A549 (cell line): ENCODE measurements at regions not wholly inside any gene's neighbourhood (a gene's known extent, or its start where the extent isn't known, plus 50 kb on each side); places are given as distances from the start of the nearest gene placed in this dataset.

Experiments
- ATAC-seq, 2 experiments: fragments of 200-7000 bp in 1 of 2; fragments of >200 bp in 1 of 2; cut with Nextera tagmentation in 1 of 2; cut with Tn5 transposase in 1 of 2; 3 replicates each; pipeline versions ENCODE4 v1.8.0 to v1.9.1; 2018 to 2020; ENCODE audit warnings: mild to moderate bottlenecking in 1 of 2, moderate library complexity in 1 of 2
- CTCF ChIA-PET: fragments of 300-600 bp; sonication (Branson Sonifier 250); formaldehyde crosslinking; extraction: SDS; loops from one replicate; lab custom pipeline; 2021; ENCODE audit warnings: antibody characterized with exemption, inconsistent platforms; lab: Yijun Ruan, JAX
- POLR2A ChIA-PET: fragments of 350-600 bp; formaldehyde crosslinking; extraction: SDS; loops from one replicate; lab custom pipeline; 2021; ENCODE audit warnings: antibody characterized with exemption, inconsistent platforms; lab: Yijun Ruan, JAX
- DNase-seq, 2 experiments: peaks; one replicate each; pipeline versions ENCODE4 v3.0.0 to v3.0.0-alpha.2; 2011 to 2016; ENCODE audit warnings: low read depth in 1 of 2, low spot score in 1 of 2
- FAIRE-seq: peaks from 2 replicates; lab custom pipeline; 2011; peaks lifted over from hg19 to GRCh38; lab: Jason Lieb, UNC
- H3K27ac ChIP-seq, 2 experiments: fragments of >200 bp; sonication (Bioruptor Twin); formaldehyde crosslinking; 3 replicates each; pipeline ENCODE4 v1.5.1; 2016 to 2017
- H3K4me1 ChIP-seq: fragments of >200 bp; sonication (Bioruptor Twin); formaldehyde crosslinking; 3 replicates; pipeline ENCODE4 v1.6.1; 2016
- H3K4me2 ChIP-seq: fragments of >200 bp; sonication (Bioruptor Twin); formaldehyde crosslinking; 3 replicates; pipeline ENCODE4 v1.6.1; 2016
- H3K4me3 ChIP-seq: fragments of >200 bp; sonication (Bioruptor Twin); formaldehyde crosslinking; 3 replicates; pipeline ENCODE4 v1.5.1; 2016
- H3K9me3 ChIP-seq: fragments of >200 bp; sonication (Bioruptor Twin); formaldehyde crosslinking; 3 replicates; pipeline ENCODE4 v1.6.1; 2016
- ATOH8 ChIP-seq: fragments of 250-450 bp; sonication (Bioruptor Pico); IDR thresholded peaks from 2 replicates; pipeline ENCODE4 v1.5.0; 2020; ENCODE audit warnings: low read depth, mild to moderate bottlenecking, moderate library complexity
- CBX8 ChIP-seq: fragments of 200-600 bp; sonication (generic); IDR thresholded peaks from 2 replicates; pipeline ENCODE4 v1.6.1; 2016
- CHD4 ChIP-seq: fragments of 200-600 bp; sonication (generic); IDR thresholded peaks from 2 replicates; pipeline ENCODE4 v1.6.1; 2016; ENCODE audit warnings: antibody characterized with exemption, mild to moderate bottlenecking, borderline replicate concordance
- CTCF ChIP-seq: fragments of >200 bp; sonication (Bioruptor Twin); formaldehyde crosslinking; IDR thresholded peaks from 3 replicates; pipeline ENCODE4 v1.5.1; 2016
- EHMT2 ChIP-seq: fragments of 200-600 bp; sonication (generic); IDR thresholded peaks from 2 replicates; pipeline ENCODE4 v1.6.1; 2016; ENCODE audit warnings: antibody characterized with exemption, low read depth, mild to moderate bottlenecking, moderate library complexity
- EP300 ChIP-seq, 2 experiments: fragments of >200 bp; sonication (Bioruptor Twin); formaldehyde crosslinking; IDR thresholded peaks; 2 replicates in 1 of 2; 3 replicates in 1 of 2; pipeline ENCODE4 v1.6.1; 2016 to 2017
- FOSL2 ChIP-seq, 2 experiments: fragments of 450-650 bp in 1 of 2; fragments of >200 bp in 1 of 2; sonication (Bioruptor Twin) in 1 of 2; formaldehyde crosslinking; IDR thresholded peaks; 2 replicates each; pipeline versions ENCODE4 v1.5.0 to v1.6.1; 2016 to 2020; ENCODE audit warnings: mild to moderate bottlenecking in 1 of 2, moderate library complexity in 1 of 2
- FOXS1 ChIP-seq: fragments of 250-450 bp; sonication (Bioruptor Pico); IDR thresholded peaks from 2 replicates; pipeline ENCODE4 v1.5.0; 2020; ENCODE audit warnings: mild to moderate bottlenecking, moderate library complexity
- GATA3 ChIP-seq: IDR thresholded peaks from 2 replicates; pipeline ENCODE4 v1.6.1; 2012; ENCODE audit warnings: borderline replicate concordance
- HDAC2 ChIP-seq: fragments of 200-600 bp; sonication (generic); IDR thresholded peaks from 2 replicates; pipeline ENCODE4 v1.6.1; 2016
- HOXA7 ChIP-seq: fragments of 250-450 bp; sonication (Bioruptor Pico); IDR thresholded peaks from 2 replicates; pipeline ENCODE4 v1.5.0; 2020; ENCODE audit warnings: mild to moderate bottlenecking, moderate library complexity
- HOXB13 ChIP-seq: fragments of 250-450 bp; sonication (Bioruptor Pico); IDR thresholded peaks from 2 replicates; pipeline ENCODE4 v1.5.0; 2020; ENCODE audit warnings: low read depth, mild to moderate bottlenecking, moderate library complexity
- JUNB ChIP-seq: fragments of >200 bp; sonication (Bioruptor Twin); formaldehyde crosslinking; IDR thresholded peaks from 2 replicates; pipeline ENCODE4 v1.6.1; 2016
- KDM5A ChIP-seq: fragments of 200-600 bp; sonication (generic); IDR thresholded peaks from 2 replicates; pipeline ENCODE4 v1.6.1; 2016; ENCODE audit warnings: antibody characterized with exemption, mild to moderate bottlenecking
- MAZ ChIP-seq: fragments of 150-350 bp; IDR thresholded peaks from 2 replicates; pipeline ENCODE4 v1.6.1; 2014; ENCODE audit warnings: antibody characterized with exemption, low read depth, low read length, borderline replicate concordance
- MYC ChIP-seq: IDR thresholded peaks from 2 replicates; pipeline ENCODE4 v1.6.1; 2012; ENCODE audit warnings: mild to moderate bottlenecking, inconsistent platforms, low read length, improper control_type of control experiment, borderline replicate concordance
- NFE2L2 ChIP-seq: fragments of 150-350 bp; conservative IDR thresholded peaks from 2 replicates; pipeline ENCODE4 v1.6.1; 2014; ENCODE audit warnings: low read length
- POLR2AphosphoS2 ChIP-seq: conservative IDR thresholded peaks from 2 replicates; pipeline ENCODE4 v1.6.1; 2012; ENCODE audit warnings: low read length, improper control_type of control experiment, inconsistent platforms
- RAD21 ChIP-seq, 2 experiments: fragments of >200 bp in 1 of 2; sonication (Bioruptor Twin) in 1 of 2; formaldehyde crosslinking in 1 of 2; IDR thresholded peaks in 1 of 2; conservative IDR thresholded peaks in 1 of 2; 2 replicates in 1 of 2; 3 replicates in 1 of 2; pipeline ENCODE4 v1.6.1; 2012 to 2018; ENCODE audit warnings: inconsistent platforms in 1 of 2
- RARB ChIP-seq: fragments of 250-450 bp; sonication (Bioruptor Pico); IDR thresholded peaks from 2 replicates; pipeline ENCODE4 v1.8.0; 2021; ENCODE audit warnings: mild to moderate bottlenecking, moderate library complexity
- RNF2 ChIP-seq: fragments of 200-600 bp; sonication (generic); IDR thresholded peaks from 2 replicates; pipeline ENCODE4 v1.6.1; 2016; ENCODE audit warnings: low read depth, mild to moderate bottlenecking, antibody characterized with exemption, moderate library complexity, borderline replicate concordance
- SMC3 ChIP-seq: fragments of >200 bp; sonication (Bioruptor Twin); formaldehyde crosslinking; IDR thresholded peaks from 3 replicates; pipeline ENCODE4 v1.6.1; 2018; ENCODE audit warnings: inconsistent platforms
- TFCP2L1 ChIP-seq: fragments of 250-450 bp; sonication (Bioruptor Pico); IDR thresholded peaks from 2 replicates; pipeline ENCODE4 v1.5.0; 2021; ENCODE audit warnings: mild to moderate bottlenecking
- TP53 ChIP-seq: fragments of 250-450 bp; sonication (Bioruptor Pico); IDR thresholded peaks from 2 replicates; pipeline ENCODE4 v1.5.0; 2021; ENCODE audit warnings: mild to moderate bottlenecking, moderate library complexity
- ZSCAN20 ChIP-seq: fragments of 250-450 bp; sonication (Bioruptor Pico); IDR thresholded peaks from 2 replicates; pipeline ENCODE4 v1.8.0; 2022; ENCODE audit warnings: mild to moderate bottlenecking, moderate library complexity
- WGBS: methylation state at CpG from one replicate; pipeline ENCODE4 v1.1.6; 2017; ENCODE audit errors: missing lambda C conversion rate; 5-methylcytosine and 5-hydroxymethylcytosine counted together
- TF ChIP-seq, protein P1 (sequence below): fragments of 200-600 bp; sonication (generic); IDR thresholded peaks from 2 replicates; pipeline ENCODE4 v1.6.1; 2016; ENCODE audit warnings: antibody characterized with exemption, mild to moderate bottlenecking, moderate library complexity
- TF ChIP-seq, protein P2 (sequence below): fragments of 250-450 bp; sonication (Bioruptor Pico); IDR thresholded peaks from 2 replicates; pipeline ENCODE4 v1.5.0; 2021; ENCODE audit warnings: mild to moderate bottlenecking, moderate library complexity, borderline replicate concordance

- CTCF ChIA-PET, result interaction anchor here (1.1 kb wide), 2 partner anchors 22 to 23 kb away, joined by 3 to 4 read pairs; no protein-coding TSS in a partner anchor
- FAIRE-seq, result no peak
- TF ChIP-seq HDAC2, result no peak
- TF ChIP-seq CHD4, result no peak
- no peak for TF ChIP-seq TFCP2L1 (CRISPR knock-in tag)
- TF ChIP-seq KDM5A, result no peak
- no peak for TF ChIP-seq CBX8
- TF ChIP-seq SMC3, result no peak
- no peak for TF ChIP-seq NFE2L2
- no peak for TF ChIP-seq CTCF
- TF ChIP-seq, protein P1, sequence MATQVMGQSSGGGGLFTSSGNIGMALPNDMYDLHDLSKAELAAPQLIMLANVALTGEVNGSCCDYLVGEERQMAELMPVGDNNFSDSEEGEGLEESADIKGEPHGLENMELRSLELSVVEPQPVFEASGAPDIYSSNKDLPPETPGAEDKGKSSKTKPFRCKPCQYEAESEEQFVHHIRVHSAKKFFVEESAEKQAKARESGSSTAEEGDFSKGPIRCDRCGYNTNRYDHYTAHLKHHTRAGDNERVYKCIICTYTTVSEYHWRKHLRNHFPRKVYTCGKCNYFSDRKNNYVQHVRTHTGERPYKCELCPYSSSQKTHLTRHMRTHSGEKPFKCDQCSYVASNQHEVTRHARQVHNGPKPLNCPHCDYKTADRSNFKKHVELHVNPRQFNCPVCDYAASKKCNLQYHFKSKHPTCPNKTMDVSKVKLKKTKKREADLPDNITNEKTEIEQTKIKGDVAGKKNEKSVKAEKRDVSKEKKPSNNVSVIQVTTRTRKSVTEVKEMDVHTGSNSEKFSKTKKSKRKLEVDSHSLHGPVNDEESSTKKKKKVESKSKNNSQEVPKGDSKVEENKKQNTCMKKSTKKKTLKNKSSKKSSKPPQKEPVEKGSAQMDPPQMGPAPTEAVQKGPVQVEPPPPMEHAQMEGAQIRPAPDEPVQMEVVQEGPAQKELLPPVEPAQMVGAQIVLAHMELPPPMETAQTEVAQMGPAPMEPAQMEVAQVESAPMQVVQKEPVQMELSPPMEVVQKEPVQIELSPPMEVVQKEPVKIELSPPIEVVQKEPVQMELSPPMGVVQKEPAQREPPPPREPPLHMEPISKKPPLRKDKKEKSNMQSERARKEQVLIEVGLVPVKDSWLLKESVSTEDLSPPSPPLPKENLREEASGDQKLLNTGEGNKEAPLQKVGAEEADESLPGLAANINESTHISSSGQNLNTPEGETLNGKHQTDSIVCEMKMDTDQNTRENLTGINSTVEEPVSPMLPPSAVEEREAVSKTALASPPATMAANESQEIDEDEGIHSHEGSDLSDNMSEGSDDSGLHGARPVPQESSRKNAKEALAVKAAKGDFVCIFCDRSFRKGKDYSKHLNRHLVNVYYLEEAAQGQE, result no peak
- TF ChIP-seq HOXB13 (CRISPR knock-in tag), result no peak
- TF ChIP-seq EP300 (IDR thresholded peaks at IDR 0.05), result no peak
- TF ChIP-seq RAD21 (conservative IDR thresholded peaks at IDR 0.05 in 1 of 2, IDR thresholded peaks at IDR 0.05 in 1 of 2), result no peak
- no peak for TF ChIP-seq POLR2AphosphoS2
- no peak for TF ChIP-seq GATA3
- TF ChIP-seq FOSL2 (IDR thresholded peaks at IDR 0.05), result no peak
- TF ChIP-seq FOSL2 (CRISPR knock-in tag; IDR thresholded peaks at IDR 0.05), result no peak
- TF ChIP-seq MAZ, result no peak
- no peak for DNase-seq
- no peak overlapping the region for H3K4me2 ChIP-seq
- no peaks in the 10 kb centered on the region for H3K9me3 ChIP-seq
- H3K4me3 ChIP-seq, result no peak overlapping the region
- POLR2A ChIA-PET, result no interaction called here
- 78% methylated on average over 13 of the region's 25 CpGs for WGBS
- H3K27ac ChIP-seq, result no peak overlapping the region
- H3K4me1 ChIP-seq, result no peaks in the 10 kb centered on the region
- ATAC-seq, result no peak
Measured at GRCh38 chr22:19607192-19608002, 83.2 kb upstream of the CLDN5 start.

DNA sequence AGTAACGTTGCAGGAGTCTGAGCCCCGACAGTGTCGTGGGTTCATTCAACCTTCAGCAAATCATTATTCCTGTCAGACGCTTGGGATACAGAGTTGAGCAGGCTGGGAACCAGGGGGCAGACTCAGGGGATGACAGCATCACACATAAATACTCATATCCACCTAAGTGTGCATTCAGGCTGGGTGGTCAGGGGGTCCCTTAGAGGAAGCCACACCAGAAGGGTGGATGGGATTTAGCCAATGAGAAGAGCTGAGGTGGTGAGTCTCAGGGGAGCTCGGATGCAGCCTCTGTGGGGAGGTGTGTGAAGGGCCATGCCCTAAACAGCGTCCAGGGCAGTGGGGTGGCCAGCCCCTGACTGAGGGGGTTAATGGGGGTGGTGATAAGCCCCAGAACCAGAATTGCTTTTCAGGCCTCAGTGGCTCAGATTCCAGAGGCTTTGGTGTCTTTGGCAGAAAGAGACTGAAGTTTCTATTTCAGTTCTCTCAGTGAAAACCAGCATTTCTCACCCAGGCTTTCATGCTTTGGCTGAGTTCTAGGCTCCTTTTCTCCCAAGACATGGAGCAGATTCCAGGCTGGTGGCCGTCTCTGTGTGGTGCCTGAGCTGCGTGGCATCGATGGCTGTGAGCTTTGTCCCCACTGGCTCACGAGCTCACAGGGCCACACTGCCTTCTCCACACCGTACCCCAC is 83.9 kb upstream of the CLDN5 start:
- no peak overlapping the region for H3K4me3 ChIP-seq
- WGBS, result 78% methylated on average over 9 of the region's 11 CpGs
- no peaks in the 10 kb centered on the region for H3K9me3 ChIP-seq
- ATAC-seq (no peak), DNase-seq (no peak), FAIRE-seq (no peak)
- no peak overlapping the region for H3K4me2 ChIP-seq
- H3K27ac ChIP-seq, result no peak overlapping the region
- H3K4me1 ChIP-seq, result no peaks in the 10 kb centered on the region
- CTCF ChIA-PET, result interaction anchor here (0.6 to 1.1 kb wide), 5 partner anchors 9 to 485 kb away, joined by 3 to 4 read pairs (median 3); no protein-coding TSS in a partner anchor
- POLR2A ChIA-PET, result no interaction called here
- TF ChIP-seq, protein P2, sequence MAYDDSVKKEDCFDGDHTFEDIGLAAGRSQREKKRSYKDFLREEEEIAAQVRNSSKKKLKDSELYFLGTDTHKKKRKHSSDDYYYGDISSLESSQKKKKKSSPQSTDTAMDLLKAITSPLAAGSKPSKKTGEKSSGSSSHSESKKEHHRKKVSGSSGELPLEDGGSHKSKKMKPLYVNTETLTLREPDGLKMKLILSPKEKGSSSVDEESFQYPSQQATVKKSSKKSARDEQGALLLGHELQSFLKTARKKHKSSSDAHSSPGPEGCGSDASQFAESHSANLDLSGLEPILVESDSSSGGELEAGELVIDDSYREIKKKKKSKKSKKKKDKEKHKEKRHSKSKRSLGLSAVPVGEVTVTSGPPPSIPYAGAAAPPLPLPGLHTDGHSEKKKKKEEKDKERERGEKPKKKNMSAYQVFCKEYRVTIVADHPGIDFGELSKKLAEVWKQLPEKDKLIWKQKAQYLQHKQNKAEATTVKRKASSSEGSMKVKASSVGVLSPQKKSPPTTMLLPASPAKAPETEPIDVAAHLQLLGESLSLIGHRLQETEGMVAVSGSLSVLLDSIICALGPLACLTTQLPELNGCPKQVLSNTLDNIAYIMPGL (CRISPR knock-in tag), result no peak
- TF ChIP-seq HOXB13 (CRISPR knock-in tag) (no peak), TP53 (CRISPR knock-in tag) (no peak), JUNB (no peak), RNF2 (no peak), FOSL2 (IDR thresholded peaks at IDR 0.05) (no peak), FOSL2 (CRISPR knock-in tag; IDR thresholded peaks at IDR 0.05) (no peak), EHMT2 (no peak), EP300 (IDR thresholded peaks at IDR 0.05) (no peak), HOXA7 (no peak), ZSCAN20 (no peak), KDM5A (no peak), ATOH8 (CRISPR knock-in tag) (no peak), MYC (no peak), RARB (CRISPR knock-in tag) (no peak), FOXS1 (CRISPR knock-in tag) (no peak)
